Left lung (tissue), 4 donors: ENCODE measurements at regions not wholly inside any gene's neighbourhood (a gene's known extent, or its start where the extent isn't known, plus 50 kb on each side); places are given as distances from the start of the nearest gene placed in this dataset.

Source experiments
- ATAC-seq: fragments of 200-7000 bp; cut with Tn5 transposase; one replicate; pipeline ENCODE4 v1.9.1; 2020; ENCODE audit warnings: moderate library complexity
- DNase-seq, 4 donors: peaks; one replicate each; pipeline ENCODE4 v3.0.0-alpha.2; 2013 to 2020
- H3K27ac ChIP-seq, 2 donors: fragments of 200-600 bp; sonication (generic) in 1 of 2; one replicate each; pipeline versions ENCODE4 v1.5.0 to v1.8.0; 2020 to 2021
- H3K27me3 ChIP-seq, 2 donors: fragments of 200-600 bp; sonication (generic) in 1 of 2; one replicate each; pipeline versions ENCODE4 v1.5.0 to v1.8.0; 2020 to 2021
- H3K36me3 ChIP-seq, 2 donors: fragments of 200-600 bp; sonication (generic) in 1 of 2; one replicate each; pipeline versions ENCODE4 v1.5.0 to v1.8.0; 2020 to 2021
- H3K4me1 ChIP-seq, 2 donors: fragments of 200-600 bp; one replicate each; pipeline ENCODE4 v1.8.0; 2021
- H3K4me3 ChIP-seq, 2 donors: fragments of 200-600 bp; sonication (generic) in 1 of 2; one replicate each; pipeline versions ENCODE4 v1.5.0 to v1.8.0; 2020 to 2021; ENCODE audit warnings: mild to moderate bottlenecking in 1 of 2
- H3K9me3 ChIP-seq, 2 donors: fragments of 200-600 bp; sonication (generic) in 1 of 2; one replicate each; pipeline versions ENCODE4 v1.5.0 to v1.8.0; 2020 to 2021
- CTCF ChIP-seq, 2 donors: fragments of 200-600 bp; sonication (generic) in 1 of 2; IDR thresholded peaks; one replicate each; pipeline versions ENCODE4 v1.5.0 to v1.8.0; 2021; ENCODE audit warnings: antibody characterized with exemption in 2 of 2
- intact Hi-C, 2 donors: fragments of 100-400 bp; cut with DNase I; formaldehyde crosslinking; loops; one replicate each; pipeline versions ENCODE4 v1.11.2 to v1.14.2; 2022
- donor health status: DM: no; HTN: yes; CAD: no.
- donor health status: DM: no; HTN: no; CAD: no.

GRCh38 chr6:15981956-15982355 is 146.9 kb upstream of the MYLIP start:
- H3K9me3 ChIP-seq: no peaks in the 10 kb centered on the region
- H3K4me1 ChIP-seq: no peaks in the 10 kb centered on the region
- no peaks in the 10 kb centered on the region for H3K27me3 ChIP-seq
- no peak overlapping the region for H3K27ac ChIP-seq
- no peak overlapping the region for H3K4me3 ChIP-seq
- DNase-seq (no peak), ATAC-seq (no peak)
- no peak for TF ChIP-seq CTCF (IDR thresholded peaks at IDR 0.05)
- intact Hi-C loops: no loop called here
- H3K36me3 ChIP-seq: no peaks in the 10 kb centered on the region

GRCh38 chr6:15980801-15981200 is 148.1 kb upstream of the MYLIP start:
- H3K27me3 ChIP-seq: no peaks in the 10 kb centered on the region
- DNase-seq (no peak), ATAC-seq (no peak)
- no peaks in the 10 kb centered on the region for H3K9me3 ChIP-seq
- TF ChIP-seq CTCF (IDR thresholded peaks at IDR 0.05): no peak
- intact Hi-C loops: no loop called here
- no peaks in the 10 kb centered on the region for H3K4me1 ChIP-seq
- no peak overlapping the region for H3K4me3 ChIP-seq
- no peak overlapping the region for H3K27ac ChIP-seq
- H3K36me3 ChIP-seq: no peaks in the 10 kb centered on the region

- Histone ChIP-seq H3K36me3 (no peaks in the 10 kb centered on the region), H3K27ac (no peak overlapping the region), H3K4me3 (no peak overlapping the region), H3K4me1 (no peaks in the 10 kb centered on the region), H3K27me3 (no peaks in the 10 kb centered on the region), H3K9me3 (peaks cover 0 to 8% of the 10 kb centered on the region in 2 donors)
- TF ChIP-seq CTCF (IDR thresholded peaks at IDR 0.05): no peak
- DNase-seq (no peak), ATAC-seq (no peak)
- intact Hi-C loops: no loop called here
These were observed 150.5 kb upstream of the MYLIP start for GRCh38 chr6:15978426-15978825.

- Histone ChIP-seq H3K36me3 (no peaks in the 10 kb centered on the region), H3K9me3 (peaks cover 0 to 15% of the 10 kb centered on the region in 2 donors), H3K4me1 (no peaks in the 10 kb centered on the region), H3K4me3 (no peak overlapping the region), H3K27me3 (no peaks in the 10 kb centered on the region), H3K27ac (no peak overlapping the region)
- ATAC-seq: no peak
- no peak for TF ChIP-seq CTCF (IDR thresholded peaks at IDR 0.05)
- no peak for DNase-seq
- intact Hi-C loops: no loop called here
These were observed 151.8 kb upstream of the MYLIP start for GRCh38 chr6:15977050-15977449.

- H3K4me3 ChIP-seq: no peak overlapping the region
- TF ChIP-seq CTCF (IDR thresholded peaks at IDR 0.05): no peak
- H3K4me1 ChIP-seq: no peaks in the 10 kb centered on the region
- no peaks in the 10 kb centered on the region for H3K27me3 ChIP-seq
- peaks cover 0 to 15% of the 10 kb centered on the region in 2 donors for H3K9me3 ChIP-seq
- intact Hi-C loops: no loop called here
- ATAC-seq (no peak), DNase-seq (no peak)
- no peaks in the 10 kb centered on the region for H3K36me3 ChIP-seq
- H3K27ac ChIP-seq: no peak overlapping the region
These were observed 154.1 kb upstream of the MYLIP start for GRCh38 chr6:15974817-15975216.
